Activated CD4-positive, alpha-beta T cell treated with anti-CD3 and anti-CD28 coated beads for 36 hours (primary cell): ENCODE measurements at regions not wholly inside any gene's neighbourhood (a gene's known extent, or its start where the extent isn't known, plus 50 kb on each side); places are given as distances from the start of the nearest gene placed in this dataset.

Experiments
- ATAC-seq: fragments of 200-7000 bp; cut with Tn5 transposase; one replicate; pipeline ENCODE4 v1.10.0; 2021; ENCODE audit warnings: mild to moderate bottlenecking, moderate library complexity
- CTCF ChIA-PET: fragments of 350-600 bp; sonication (Branson Sonifier 250); formaldehyde crosslinking; loops from one replicate; lab custom pipeline; 2021; ENCODE audit warnings: antibody characterized with exemption; lab: Charles Lee
- POLR2A ChIA-PET: fragments of 350-600 bp; sonication (Branson Sonifier 250); formaldehyde crosslinking; loops from one replicate; lab custom pipeline; 2021; ENCODE audit warnings: antibody characterized with exemption, inconsistent platforms; lab: Charles Lee
- DNase-seq: peaks from one replicate; pipeline ENCODE4 v3.0.0-alpha.2; 2020
- H3K27ac Mint-ChIP-seq: one replicate; pipeline ENCODE4 v1.8.0; 2021; ENCODE audit warnings: mixed read lengths
- H3K27me3 Mint-ChIP-seq: one replicate; pipeline ENCODE4 v1.8.0; 2021; ENCODE audit warnings: mixed read lengths
- H3K36me3 Mint-ChIP-seq: one replicate; pipeline ENCODE4 v1.8.0; 2021; ENCODE audit warnings: low read depth, mixed read lengths
- H3K4me1 Mint-ChIP-seq: one replicate; pipeline ENCODE4 v1.8.0; 2021; ENCODE audit warnings: mixed read lengths
- H3K4me3 Mint-ChIP-seq: one replicate; pipeline ENCODE4 v1.8.0; 2021; ENCODE audit warnings: mild to moderate bottlenecking, moderate library complexity, mixed read lengths
- H3K9me3 Mint-ChIP-seq: one replicate; pipeline ENCODE4 v1.8.0; 2021; ENCODE audit warnings: low read depth, mixed read lengths
- intact Hi-C, 2 experiments: fragments of 100-400 bp; cut with DNase I in 1 of 2; cut with micrococcal nuclease in 1 of 2; formaldehyde crosslinking; loops; one replicate each; pipeline versions ENCODE4 v1.14.2 to v1.15.1; 2022 to 2024; cut with DNase I, micrococcal nuclease

GRCh38 chr1:83112248-83112885, 886.6 kb downstream of the TTLL7 start:
- H3K36me3 Mint-ChIP-seq = no peaks in the 10 kb centered on the region
- H3K4me1 Mint-ChIP-seq = no peaks in the 10 kb centered on the region
- ChIA-PET CTCF (no interaction called here), POLR2A (no interaction called here)
- H3K9me3 Mint-ChIP-seq = no peaks in the 10 kb centered on the region
- H3K4me3 Mint-ChIP-seq = no peak overlapping the region
- H3K27me3 Mint-ChIP-seq = no peaks in the 10 kb centered on the region
- intact Hi-C loops = no loop called here
- no peak overlapping the region for H3K27ac Mint-ChIP-seq
- DNase-seq (no peak), ATAC-seq (no peak)

DNA sequence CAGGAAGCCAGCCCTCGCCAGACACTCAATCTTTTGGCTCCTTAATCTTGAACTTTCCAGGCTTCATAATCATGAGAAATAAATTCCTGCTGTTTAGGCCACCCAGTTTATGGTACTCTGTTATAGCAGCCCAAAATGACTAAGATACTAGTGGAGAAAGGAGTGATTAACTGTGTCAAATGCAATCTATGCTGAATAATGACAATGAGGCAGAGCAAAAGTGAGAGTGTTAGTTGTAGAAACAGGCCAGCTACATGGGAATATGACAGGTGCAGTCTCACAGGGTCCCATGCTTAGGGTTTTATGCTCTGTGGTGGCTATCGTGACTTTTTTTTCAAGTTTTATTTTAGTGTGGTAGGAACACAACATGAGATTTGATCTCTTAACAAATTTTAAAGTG, 888.8 kb downstream of the TTLL7 start:
- Mint-ChIP-seq H3K4me1 (no peaks in the 10 kb centered on the region), H3K4me3 (no peak overlapping the region), H3K9me3 (no peaks in the 10 kb centered on the region), H3K27me3 (no peaks in the 10 kb centered on the region), H3K27ac (no peak overlapping the region), H3K36me3 (no peaks in the 10 kb centered on the region)
- ChIA-PET POLR2A (no interaction called here), CTCF (no interaction called here)
- ATAC-seq (no peak), DNase-seq (no peak)
- intact Hi-C loops = no loop called here

- DNase-seq (no peak), ATAC-seq (no peak)
- CTCF ChIA-PET = no interaction called here
- POLR2A ChIA-PET = no interaction called here
- H3K36me3 Mint-ChIP-seq = no peaks in the 10 kb centered on the region
- H3K4me1 Mint-ChIP-seq = no peaks in the 10 kb centered on the region
- H3K27ac Mint-ChIP-seq = no peak overlapping the region
- no peak overlapping the region for H3K4me3 Mint-ChIP-seq
- H3K27me3 Mint-ChIP-seq = no peaks in the 10 kb centered on the region
- intact Hi-C loops = no loop called here
- no peaks in the 10 kb centered on the region for H3K9me3 Mint-ChIP-seq
These were observed 889.2 kb downstream of the TTLL7 start for GRCh38 chr1:83109692-83110091.

DNA sequence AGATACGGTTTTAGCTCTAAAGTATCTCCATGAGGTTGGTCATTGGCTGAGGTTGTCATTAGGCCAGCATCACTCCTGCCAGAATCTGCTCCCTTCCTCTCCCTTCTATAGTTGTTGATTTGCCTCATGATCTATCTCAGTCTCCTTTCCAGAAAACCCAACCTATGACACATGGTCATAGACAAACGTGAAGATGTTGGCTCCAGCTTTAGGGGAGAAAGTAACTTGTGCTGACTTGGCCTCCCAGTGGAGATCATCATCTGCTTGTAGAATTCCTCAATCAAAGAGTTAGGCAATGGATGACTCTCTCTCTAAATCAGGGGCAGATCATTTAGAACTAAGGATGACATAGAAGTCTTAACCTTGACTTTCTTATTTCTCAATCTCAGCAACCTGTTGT, 894.4 kb downstream of the TTLL7 start:
- Mint-ChIP-seq H3K4me1 (no peaks in the 10 kb centered on the region), H3K9me3 (no peaks in the 10 kb centered on the region), H3K27me3 (no peaks in the 10 kb centered on the region), H3K27ac (no peak overlapping the region), H3K4me3 (no peak overlapping the region), H3K36me3 (no peaks in the 10 kb centered on the region)
- ATAC-seq = no peak
- intact Hi-C loops = no loop called here
- ChIA-PET CTCF (interaction anchor here (0.9 kb wide), 1 partner anchor 15 kb away, joined by 3 read pairs; no protein-coding TSS in a partner anchor), POLR2A (no interaction called here)
- DNase-seq = no peak

GRCh38 chr1:83103341-83103740, 895.6 kb downstream of the TTLL7 start:
- intact Hi-C loops = no loop called here
- no peak overlapping the region for H3K4me3 Mint-ChIP-seq
- no peak for DNase-seq
- no peaks in the 10 kb centered on the region for H3K4me1 Mint-ChIP-seq
- no peaks in the 10 kb centered on the region for H3K27me3 Mint-ChIP-seq
- no peaks in the 10 kb centered on the region for H3K36me3 Mint-ChIP-seq
- H3K9me3 Mint-ChIP-seq = no peaks in the 10 kb centered on the region
- ChIA-PET CTCF (no interaction called here), POLR2A (no interaction called here)
- ATAC-seq = no peak
- no peak overlapping the region for H3K27ac Mint-ChIP-seq

- POLR2A ChIA-PET = no interaction called here
- CTCF ChIA-PET = no interaction called here
- Mint-ChIP-seq H3K4me3 (no peak overlapping the region), H3K4me1 (no peaks in the 10 kb centered on the region), H3K27ac (no peak overlapping the region), H3K36me3 (no peaks in the 10 kb centered on the region), H3K27me3 (no peaks in the 10 kb centered on the region), H3K9me3 (no peaks in the 10 kb centered on the region)
- DNase-seq = no peak
- intact Hi-C loops = no loop called here
- no peak for ATAC-seq
These were observed 896.3 kb downstream of the TTLL7 start for GRCh38 chr1:83102630-83103071.

- Mint-ChIP-seq H3K27ac (no peak overlapping the region), H3K9me3 (no peaks in the 10 kb centered on the region), H3K4me1 (no peaks in the 10 kb centered on the region), H3K27me3 (no peaks in the 10 kb centered on the region), H3K36me3 (no peaks in the 10 kb centered on the region), H3K4me3 (no peak overlapping the region)
- DNase-seq (no peak), ATAC-seq (no peak)
- ChIA-PET CTCF (interaction anchor here (0.9 kb wide), 1 partner anchor 9 kb away, joined by 3 read pairs; no protein-coding TSS in a partner anchor), POLR2A (no interaction called here)
- intact Hi-C loops = no loop called here
These were observed 897.5 kb downstream of the TTLL7 start for GRCh38 chr1:83101406-83101805.

DNA sequence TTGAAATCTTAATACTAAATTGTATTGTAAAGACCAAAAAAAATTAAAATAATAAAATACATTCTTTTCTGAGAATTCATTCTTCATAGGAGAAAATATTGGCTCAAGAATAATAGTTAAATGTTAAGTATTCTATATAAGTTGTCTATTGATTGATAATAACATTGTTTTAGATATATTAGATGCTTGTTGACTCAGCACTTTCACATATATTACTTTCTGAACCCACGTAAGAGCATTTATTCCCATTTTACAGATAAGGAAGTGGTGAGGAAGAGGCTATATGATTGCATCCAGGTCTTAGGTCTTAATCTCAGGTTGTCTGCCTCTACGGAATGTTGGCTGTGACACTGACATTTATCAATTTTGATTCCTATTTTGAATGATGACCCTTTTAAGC, 898.8 kb downstream of the TTLL7 start:
- ATAC-seq = no peak
- H3K27me3 Mint-ChIP-seq = no peaks in the 10 kb centered on the region
- DNase-seq = no peak
- H3K36me3 Mint-ChIP-seq = no peaks in the 10 kb centered on the region
- no peak overlapping the region for H3K27ac Mint-ChIP-seq
- no peaks in the 10 kb centered on the region for H3K4me1 Mint-ChIP-seq
- CTCF ChIA-PET = no interaction called here
- H3K4me3 Mint-ChIP-seq = no peak overlapping the region
- POLR2A ChIA-PET = no interaction called here
- intact Hi-C loops = no loop called here
- H3K9me3 Mint-ChIP-seq = no peaks in the 10 kb centered on the region

GRCh38 chr1:83098791-83099190, 900.1 kb downstream of the TTLL7 start:
- H3K4me3 Mint-ChIP-seq = no peak overlapping the region
- ChIA-PET CTCF (no interaction called here), POLR2A (no interaction called here)
- ATAC-seq (no peak), DNase-seq (no peak)
- no peaks in the 10 kb centered on the region for H3K9me3 Mint-ChIP-seq
- intact Hi-C loops = no loop called here
- no peaks in the 10 kb centered on the region for H3K27me3 Mint-ChIP-seq
- no peaks in the 10 kb centered on the region for H3K4me1 Mint-ChIP-seq
- no peaks in the 10 kb centered on the region for H3K36me3 Mint-ChIP-seq
- H3K27ac Mint-ChIP-seq = no peak overlapping the region

DNA sequence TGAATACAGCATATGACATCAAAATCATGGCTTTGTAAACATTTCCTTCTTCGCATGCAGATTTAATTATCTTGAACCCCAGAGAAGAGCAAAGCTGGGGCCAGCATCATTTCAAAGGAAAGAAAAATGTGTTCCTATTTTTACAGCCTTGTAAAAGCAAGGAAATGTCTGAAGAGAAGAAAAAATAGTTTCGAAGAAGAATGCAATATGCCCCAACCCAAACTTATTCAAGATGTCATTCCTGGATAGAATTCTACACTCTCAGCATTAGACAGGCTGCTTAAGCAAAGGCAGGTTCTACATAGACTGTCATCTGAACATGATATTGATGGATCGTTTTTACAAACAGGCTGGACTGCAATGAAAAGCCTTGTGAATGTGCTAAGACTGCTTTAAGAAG, 900.8 kb downstream of the TTLL7 start:
- CTCF ChIA-PET = no interaction called here
- no peak for DNase-seq

DNA sequence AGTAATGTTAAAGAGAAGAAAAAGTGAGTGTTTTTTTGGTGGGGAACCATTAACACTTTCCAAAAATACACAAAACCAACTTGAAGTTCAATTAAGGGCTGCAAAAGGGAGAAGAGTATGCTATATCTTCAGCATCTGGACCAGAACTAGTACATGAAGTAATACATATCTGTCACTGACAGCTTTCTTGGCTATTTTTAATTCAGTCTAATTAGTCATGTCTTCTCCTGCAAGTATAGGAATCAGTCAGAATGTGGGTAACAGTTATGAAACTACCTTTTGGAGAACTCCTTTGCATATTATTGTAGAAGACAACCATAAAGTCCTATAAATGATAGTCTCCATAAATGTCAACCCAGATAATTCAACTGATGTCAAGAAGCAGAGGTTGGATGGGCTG, 901.2 kb downstream of the TTLL7 start:
- ChIA-PET POLR2A (no interaction called here), CTCF (no interaction called here)
- Mint-ChIP-seq H3K4me1 (no peaks in the 10 kb centered on the region), H3K9me3 (no peaks in the 10 kb centered on the region), H3K4me3 (no peak overlapping the region), H3K36me3 (no peaks in the 10 kb centered on the region), H3K27me3 (no peaks in the 10 kb centered on the region), H3K27ac (no peak overlapping the region)
- DNase-seq (no peak), ATAC-seq (no peak)
- intact Hi-C loops = no loop called here

More for the DNA sequence above, 900.8 kb downstream of the TTLL7 start:
- no peaks in the 10 kb centered on the region for H3K36me3 Mint-ChIP-seq
- H3K27ac Mint-ChIP-seq = no peak overlapping the region
- H3K4me1 Mint-ChIP-seq = no peaks in the 10 kb centered on the region
- no peak for ATAC-seq
- H3K4me3 Mint-ChIP-seq = no peak overlapping the region
- no peaks in the 10 kb centered on the region for H3K27me3 Mint-ChIP-seq
- POLR2A ChIA-PET = no interaction called here
- intact Hi-C loops = no loop called here
- no peaks in the 10 kb centered on the region for H3K9me3 Mint-ChIP-seq

- Mint-ChIP-seq H3K4me3 (no peak overlapping the region), H3K27ac (no peak overlapping the region), H3K27me3 (no peaks in the 10 kb centered on the region), H3K36me3 (no peaks in the 10 kb centered on the region), H3K9me3 (no peaks in the 10 kb centered on the region), H3K4me1 (no peaks in the 10 kb centered on the region)
- ATAC-seq (no peak), DNase-seq (no peak)
- POLR2A ChIA-PET = no interaction called here
- CTCF ChIA-PET = no interaction called here
- intact Hi-C loops = no loop called here
These were observed 903.4 kb downstream of the TTLL7 start for GRCh38 chr1:83095570-83095969.
